ENCODE measurements at regions not wholly inside any gene's neighbourhood (a gene's known extent, or its start where the extent isn't known, plus 50 kb on each side); places are given as distances from the start of the nearest gene placed in this dataset.

DNA sequence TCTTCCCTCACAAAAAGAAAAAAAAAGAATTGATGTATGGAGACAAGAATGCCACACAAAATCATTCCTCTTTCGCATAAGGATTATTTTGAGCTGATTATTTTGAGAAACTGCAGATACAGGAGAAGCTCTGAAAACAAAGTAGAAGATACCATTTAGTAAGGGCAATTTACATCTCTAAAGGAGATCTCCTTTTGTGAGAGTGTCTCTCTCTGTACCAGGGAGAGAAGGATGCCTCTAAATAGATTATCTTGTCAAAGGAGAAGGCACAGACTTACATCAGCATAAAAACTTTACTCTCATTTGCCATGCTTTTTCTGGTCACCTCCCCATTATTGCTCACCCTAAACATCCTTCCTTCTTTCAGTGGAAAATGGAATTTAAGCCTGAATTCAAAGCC is 747.9 kb upstream of the COBL start:
- Mint-ChIP-seq H3K4me1 (ENCODE audit: low read depth) (no peaks in the 10 kb centered on the region), H3K4me3 (ENCODE audit: unreplicated experiment) (no peak overlapping the region), H3K9me3 (ENCODE audit: low read depth) (peaks cover under 1% of the 10 kb centered on the region)

DNA sequence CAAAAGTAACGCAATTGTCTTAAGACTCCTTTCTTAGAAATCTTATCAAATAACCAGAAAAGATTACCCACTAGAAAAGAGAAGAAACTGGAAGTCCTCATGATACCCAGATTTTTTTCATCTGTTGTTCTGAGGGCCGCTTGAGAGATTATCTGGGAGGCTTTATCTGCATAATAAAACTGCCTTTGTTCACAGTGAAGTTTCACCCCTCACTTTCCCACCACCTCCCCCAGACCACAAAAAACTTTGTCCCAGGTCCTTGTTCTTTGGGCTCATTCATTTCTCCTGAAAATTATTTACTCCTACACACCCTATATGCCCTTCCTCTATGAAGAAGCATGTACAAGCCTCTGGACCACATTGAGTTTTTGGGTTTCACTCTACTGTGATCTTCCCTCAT is 745.1 kb upstream of the COBL start:
- H3K4me3 Mint-ChIP-seq (ENCODE audit: unreplicated experiment), result no peak overlapping the region
- no peak overlapping the region for H3K27ac Mint-ChIP-seq (ENCODE audit: unreplicated experiment)
- DNase-seq (ENCODE audit: low spot score), result no peak
- no peaks in the 10 kb centered on the region for H3K4me1 Mint-ChIP-seq (ENCODE audit: low read depth)
- peaks cover 2% of the 10 kb centered on the region for H3K27me3 Mint-ChIP-seq (ENCODE audit: low read depth)
- no peaks in the 10 kb centered on the region for H3K9me3 Mint-ChIP-seq (ENCODE audit: low read depth)
- TF ChIP-seq, protein P1, sequence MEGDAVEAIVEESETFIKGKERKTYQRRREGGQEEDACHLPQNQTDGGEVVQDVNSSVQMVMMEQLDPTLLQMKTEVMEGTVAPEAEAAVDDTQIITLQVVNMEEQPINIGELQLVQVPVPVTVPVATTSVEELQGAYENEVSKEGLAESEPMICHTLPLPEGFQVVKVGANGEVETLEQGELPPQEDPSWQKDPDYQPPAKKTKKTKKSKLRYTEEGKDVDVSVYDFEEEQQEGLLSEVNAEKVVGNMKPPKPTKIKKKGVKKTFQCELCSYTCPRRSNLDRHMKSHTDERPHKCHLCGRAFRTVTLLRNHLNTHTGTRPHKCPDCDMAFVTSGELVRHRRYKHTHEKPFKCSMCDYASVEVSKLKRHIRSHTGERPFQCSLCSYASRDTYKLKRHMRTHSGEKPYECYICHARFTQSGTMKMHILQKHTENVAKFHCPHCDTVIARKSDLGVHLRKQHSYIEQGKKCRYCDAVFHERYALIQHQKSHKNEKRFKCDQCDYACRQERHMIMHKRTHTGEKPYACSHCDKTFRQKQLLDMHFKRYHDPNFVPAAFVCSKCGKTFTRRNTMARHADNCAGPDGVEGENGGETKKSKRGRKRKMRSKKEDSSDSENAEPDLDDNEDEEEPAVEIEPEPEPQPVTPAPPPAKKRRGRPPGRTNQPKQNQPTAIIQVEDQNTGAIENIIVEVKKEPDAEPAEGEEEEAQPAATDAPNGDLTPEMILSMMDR (IDR thresholded peaks at IDR 0.05), result no peak
- H3K36me3 Mint-ChIP-seq (ENCODE audit: low read depth), result no peaks in the 10 kb centered on the region

More for the DNA sequence above, 747.9 kb upstream of the COBL start:
- no peak for DNase-seq (ENCODE audit: low spot score)
- TF ChIP-seq, protein P1 (IDR thresholded peaks at IDR 0.05), result no peak
- Mint-ChIP-seq H3K36me3 (ENCODE audit: low read depth) (no peaks in the 10 kb centered on the region), H3K27ac (ENCODE audit: unreplicated experiment) (no peak overlapping the region), H3K27me3 (ENCODE audit: low read depth) (peaks cover 2% of the 10 kb centered on the region)

DNA sequence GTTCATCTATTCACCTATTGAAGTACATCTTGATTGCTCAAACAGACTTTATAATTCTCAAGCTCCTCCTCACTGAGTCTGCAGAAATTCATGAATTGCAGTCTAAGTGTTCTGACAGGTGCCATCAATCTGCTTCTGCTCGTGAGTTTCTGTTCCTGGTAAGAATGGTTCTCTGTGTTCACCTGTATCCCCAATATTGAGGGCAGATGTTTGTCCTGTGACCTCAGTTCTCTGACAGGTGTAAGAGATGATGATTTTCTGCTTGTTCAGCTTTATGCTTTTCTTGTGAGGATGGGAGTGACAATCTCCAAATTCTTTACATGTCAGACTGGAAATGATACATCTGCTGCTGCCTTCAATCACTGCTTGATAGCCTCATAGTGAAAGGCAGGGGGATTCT is 736.9 kb upstream of the COBL start:
- H3K27me3 Mint-ChIP-seq (ENCODE audit: low read depth), result no peaks in the 10 kb centered on the region
- no peaks in the 10 kb centered on the region for H3K4me1 Mint-ChIP-seq (ENCODE audit: low read depth)
- H3K4me3 Mint-ChIP-seq (ENCODE audit: unreplicated experiment), result no peak overlapping the region
- H3K27ac Mint-ChIP-seq (ENCODE audit: unreplicated experiment), result no peak overlapping the region
- no peaks in the 10 kb centered on the region for H3K9me3 Mint-ChIP-seq (ENCODE audit: low read depth)
- no peaks in the 10 kb centered on the region for H3K36me3 Mint-ChIP-seq (ENCODE audit: low read depth)
- TF ChIP-seq, protein P1 (IDR thresholded peaks at IDR 0.05), result no peak
- DNase-seq (ENCODE audit: low spot score), result no peak

DNA sequence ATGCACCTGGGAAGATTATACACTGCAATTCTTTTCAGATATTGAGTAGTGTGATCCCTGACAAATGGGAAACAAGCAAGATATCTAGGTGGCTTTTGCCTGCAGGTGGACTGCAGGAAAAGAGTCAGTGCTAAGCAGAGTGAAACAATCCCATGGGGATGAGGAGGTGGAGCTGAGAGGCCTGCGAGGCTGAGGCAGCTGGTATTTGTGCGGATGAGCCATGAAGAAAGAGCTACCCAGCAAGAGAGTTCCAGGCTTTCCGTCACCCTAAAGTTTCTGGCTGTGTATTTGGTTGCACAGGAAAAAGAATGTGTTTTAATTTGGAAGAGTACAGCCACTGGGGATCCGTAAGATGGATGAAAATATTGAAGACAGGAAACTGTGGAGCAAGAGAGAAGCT is 714.1 kb upstream of the COBL start:
- Mint-ChIP-seq H3K27me3 (ENCODE audit: low read depth) (no peaks in the 10 kb centered on the region), H3K27ac (ENCODE audit: unreplicated experiment) (no peak overlapping the region)

DNA sequence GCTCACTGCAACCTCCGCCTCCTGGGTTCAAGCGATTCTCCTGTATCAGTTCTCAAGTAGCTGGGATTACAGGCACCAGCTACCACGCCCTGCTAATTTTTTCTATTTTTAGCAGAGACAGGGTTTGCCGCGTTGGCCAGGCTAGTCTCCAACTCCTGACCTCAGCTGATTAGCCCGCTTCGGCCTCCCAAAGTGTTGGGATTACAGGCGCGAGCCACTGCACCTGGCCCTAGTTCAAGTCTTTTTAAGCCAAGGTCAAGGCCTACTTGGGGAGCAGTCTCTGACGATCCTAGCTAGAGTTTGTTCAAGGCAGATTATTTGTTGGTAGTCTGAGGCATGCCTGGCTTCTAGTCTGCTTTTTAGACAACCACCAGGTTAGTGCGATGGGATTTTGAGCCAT is 709.5 kb upstream of the COBL start:
- Mint-ChIP-seq H3K4me3 (ENCODE audit: unreplicated experiment) (no peak overlapping the region), H3K27ac (ENCODE audit: unreplicated experiment) (no peak overlapping the region), H3K4me1 (ENCODE audit: low read depth) (no peaks in the 10 kb centered on the region), H3K9me3 (ENCODE audit: low read depth) (peaks cover 9% of the 10 kb centered on the region), H3K27me3 (ENCODE audit: low read depth) (no peaks in the 10 kb centered on the region), H3K36me3 (ENCODE audit: low read depth) (no peaks in the 10 kb centered on the region)
- no peak for DNase-seq (ENCODE audit: low spot score)
- TF ChIP-seq, protein P1 (IDR thresholded peaks at IDR 0.05), result no peak

More for the DNA sequence above, 714.1 kb upstream of the COBL start:
- TF ChIP-seq, protein P1 (IDR thresholded peaks at IDR 0.05), result no peak
- Mint-ChIP-seq H3K36me3 (ENCODE audit: low read depth) (no peaks in the 10 kb centered on the region), H3K4me3 (ENCODE audit: unreplicated experiment) (no peak overlapping the region), H3K9me3 (ENCODE audit: low read depth) (no peaks in the 10 kb centered on the region), H3K4me1 (ENCODE audit: low read depth) (no peaks in the 10 kb centered on the region)
- DNase-seq (ENCODE audit: low spot score), result no peak

Measured in chondrocyte (in vitro differentiated cells).